ENCODE measurements at regions not wholly inside any gene's neighbourhood (a gene's known extent, or its start where the extent isn't known, plus 50 kb on each side); places are given as distances from the start of the nearest gene placed in this dataset.

DNA sequence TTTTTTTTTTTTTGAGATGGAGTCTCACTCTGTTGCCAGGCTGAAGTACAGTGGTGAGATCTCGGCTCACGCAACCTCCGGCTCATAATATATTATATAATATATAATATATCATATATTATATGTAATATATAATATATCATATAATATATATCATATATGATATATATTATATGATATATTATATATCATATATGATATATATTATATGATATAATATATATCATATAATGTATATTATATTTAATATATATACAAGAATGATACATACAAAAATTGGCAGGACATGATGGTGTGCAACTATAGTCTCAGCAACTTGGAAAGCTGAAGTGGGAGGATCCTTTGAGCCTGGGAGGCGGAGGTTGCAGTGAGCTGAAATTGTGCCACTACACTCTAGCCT, 1725.5 kb downstream of the MRPL39 start:
- TF ChIP-seq MAFK (IDR thresholded peaks at IDR 0.05; ENCODE audit: low read depth, low read length), result no peak
- TF ChIP-seq, protein P1, sequence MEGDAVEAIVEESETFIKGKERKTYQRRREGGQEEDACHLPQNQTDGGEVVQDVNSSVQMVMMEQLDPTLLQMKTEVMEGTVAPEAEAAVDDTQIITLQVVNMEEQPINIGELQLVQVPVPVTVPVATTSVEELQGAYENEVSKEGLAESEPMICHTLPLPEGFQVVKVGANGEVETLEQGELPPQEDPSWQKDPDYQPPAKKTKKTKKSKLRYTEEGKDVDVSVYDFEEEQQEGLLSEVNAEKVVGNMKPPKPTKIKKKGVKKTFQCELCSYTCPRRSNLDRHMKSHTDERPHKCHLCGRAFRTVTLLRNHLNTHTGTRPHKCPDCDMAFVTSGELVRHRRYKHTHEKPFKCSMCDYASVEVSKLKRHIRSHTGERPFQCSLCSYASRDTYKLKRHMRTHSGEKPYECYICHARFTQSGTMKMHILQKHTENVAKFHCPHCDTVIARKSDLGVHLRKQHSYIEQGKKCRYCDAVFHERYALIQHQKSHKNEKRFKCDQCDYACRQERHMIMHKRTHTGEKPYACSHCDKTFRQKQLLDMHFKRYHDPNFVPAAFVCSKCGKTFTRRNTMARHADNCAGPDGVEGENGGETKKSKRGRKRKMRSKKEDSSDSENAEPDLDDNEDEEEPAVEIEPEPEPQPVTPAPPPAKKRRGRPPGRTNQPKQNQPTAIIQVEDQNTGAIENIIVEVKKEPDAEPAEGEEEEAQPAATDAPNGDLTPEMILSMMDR (conservative IDR thresholded peaks at IDR 0.05; ENCODE audit: low read depth, low read length), result no peak
- no peak for TF ChIP-seq CEBPB (IDR thresholded peaks at IDR 0.05; ENCODE audit: low read depth, low read length)
- TF ChIP-seq, protein P2, sequence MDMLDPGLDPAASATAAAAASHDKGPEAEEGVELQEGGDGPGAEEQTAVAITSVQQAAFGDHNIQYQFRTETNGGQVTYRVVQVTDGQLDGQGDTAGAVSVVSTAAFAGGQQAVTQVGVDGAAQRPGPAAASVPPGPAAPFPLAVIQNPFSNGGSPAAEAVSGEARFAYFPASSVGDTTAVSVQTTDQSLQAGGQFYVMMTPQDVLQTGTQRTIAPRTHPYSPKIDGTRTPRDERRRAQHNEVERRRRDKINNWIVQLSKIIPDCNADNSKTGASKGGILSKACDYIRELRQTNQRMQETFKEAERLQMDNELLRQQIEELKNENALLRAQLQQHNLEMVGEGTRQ (IDR thresholded peaks at IDR 0.05; ENCODE audit: low read depth, low read length), result no peak
- no peak for TF ChIP-seq POLR2A (IDR thresholded peaks at IDR 0.05; ENCODE audit: low read depth, low read length)

All from IMR-90 (cell line).